ENCODE measurements at regions not wholly inside any gene's neighbourhood (a gene's known extent, or its start where the extent isn't known, plus 50 kb on each side); places are given as distances from the start of the nearest gene placed in this dataset.

DNA sequence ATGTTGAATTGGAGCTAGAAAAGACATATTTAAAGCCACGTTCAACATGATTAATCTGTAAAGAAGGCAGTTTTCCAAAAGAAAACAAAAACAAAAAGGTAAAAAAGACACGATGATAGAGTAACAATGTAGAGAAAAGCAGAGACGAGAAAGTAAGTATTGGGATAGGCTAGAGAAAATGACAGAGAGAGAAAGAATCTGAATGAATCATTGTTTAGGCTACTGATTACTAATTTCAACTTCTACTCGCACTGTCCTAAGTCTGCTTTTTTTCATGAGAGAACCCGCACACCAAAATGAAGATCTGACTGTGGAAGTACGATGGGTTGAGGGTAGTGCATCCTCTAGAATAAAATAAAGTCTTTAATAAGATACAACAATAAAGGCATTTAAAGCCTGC lies 1599.2 kb upstream of the TMEFF2 start:
- no peak for DNase-seq

DNA sequence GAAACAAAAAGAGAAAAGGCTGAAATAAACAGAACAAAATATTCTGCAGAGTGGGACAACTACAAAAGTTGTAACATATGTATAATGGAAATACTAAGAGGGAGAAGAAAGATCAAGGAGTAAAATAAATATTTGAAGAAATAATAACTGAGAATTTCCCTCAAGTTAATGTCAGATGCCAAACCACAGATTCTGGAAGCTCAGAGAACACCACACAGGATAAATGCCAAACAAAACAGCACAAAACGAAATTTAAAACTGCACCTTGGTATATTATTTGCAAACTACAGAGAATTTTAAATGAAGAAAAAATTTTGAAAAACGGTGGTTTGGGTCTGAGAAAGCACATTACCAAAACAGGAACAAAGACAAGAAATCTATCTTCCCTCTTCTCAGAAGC lies 1588.9 kb upstream of the TMEFF2 start:
- DNase-seq: no peak

DNA sequence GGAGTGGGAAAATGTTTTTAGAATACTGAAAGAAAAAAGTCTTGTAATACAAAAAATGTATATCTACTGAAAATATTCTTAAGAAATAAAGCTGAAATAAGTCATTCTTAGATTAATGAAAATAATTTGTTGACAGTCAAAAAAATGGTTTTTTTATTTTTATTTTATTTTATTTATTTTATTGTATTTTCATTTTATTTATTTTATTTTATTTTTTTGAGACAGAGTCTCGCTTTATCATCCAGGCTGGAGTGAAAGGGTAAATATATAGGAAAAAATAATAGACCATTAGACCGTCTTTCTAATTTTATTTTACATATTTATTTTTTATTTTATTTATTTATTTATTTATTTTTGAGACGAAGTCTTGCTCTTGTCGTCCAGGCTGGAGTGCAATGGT lies 1583.6 kb upstream of the TMEFF2 start:
- DNase-seq: no peak

DNA sequence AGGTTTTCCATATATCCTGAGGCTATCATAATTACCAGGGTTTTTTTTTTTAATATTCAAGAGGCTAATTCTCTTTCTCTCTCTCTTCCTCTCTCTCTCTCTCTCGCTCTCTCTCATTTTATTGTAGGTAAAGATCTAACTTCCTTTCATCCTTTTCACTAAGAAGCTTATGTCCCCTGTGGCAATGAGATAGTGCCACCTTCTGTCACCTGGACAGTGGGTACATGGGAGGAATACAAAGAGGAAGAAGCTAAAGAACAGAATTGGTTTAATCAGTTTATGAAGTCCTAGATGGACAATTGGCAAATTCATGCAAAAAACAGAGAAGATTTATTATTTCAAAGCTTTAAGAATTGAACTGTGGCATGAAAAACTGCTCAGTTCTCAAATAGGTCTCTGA lies 1582.3 kb upstream of the TMEFF2 start:
- DNase-seq: no peak

DNA sequence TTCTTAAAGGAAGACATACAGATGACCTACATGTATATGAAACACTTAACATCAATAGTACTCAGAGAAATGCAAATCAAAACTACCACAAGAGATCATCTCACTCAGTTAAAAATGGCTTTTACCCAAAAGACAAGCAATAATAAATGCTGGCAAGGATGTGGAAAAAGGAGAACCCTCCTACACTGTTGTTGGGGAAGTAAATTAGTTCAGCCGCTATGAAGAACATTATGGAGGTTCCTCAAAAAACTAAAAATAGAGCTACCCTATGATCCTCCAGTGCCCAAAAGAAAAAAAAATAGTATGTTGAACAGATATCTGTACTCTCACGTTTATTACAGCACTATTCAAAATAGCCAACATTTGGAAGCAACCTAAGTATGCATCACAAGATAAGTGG lies 1579.4 kb upstream of the TMEFF2 start:
- no peak for DNase-seq

DNA sequence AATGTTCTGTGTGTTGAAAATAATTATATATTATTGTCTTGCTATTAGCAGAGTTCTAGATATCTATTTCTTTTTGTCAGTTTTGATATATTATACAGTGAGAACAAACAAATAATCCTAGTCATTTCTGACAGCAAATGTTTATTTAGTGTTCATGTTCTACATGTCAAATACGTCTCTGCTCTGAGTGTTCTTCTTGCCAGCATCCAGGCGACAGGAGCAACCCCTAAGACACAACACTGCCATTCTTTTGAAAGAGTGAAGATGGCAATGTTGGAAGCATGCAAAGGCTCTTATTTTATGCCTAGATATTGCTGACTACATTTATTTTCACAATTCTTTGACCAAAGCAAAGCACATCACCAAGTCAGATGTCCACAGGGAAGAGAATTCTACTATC lies 1556.6 kb upstream of the TMEFF2 start:
- no peak for DNase-seq

DNA sequence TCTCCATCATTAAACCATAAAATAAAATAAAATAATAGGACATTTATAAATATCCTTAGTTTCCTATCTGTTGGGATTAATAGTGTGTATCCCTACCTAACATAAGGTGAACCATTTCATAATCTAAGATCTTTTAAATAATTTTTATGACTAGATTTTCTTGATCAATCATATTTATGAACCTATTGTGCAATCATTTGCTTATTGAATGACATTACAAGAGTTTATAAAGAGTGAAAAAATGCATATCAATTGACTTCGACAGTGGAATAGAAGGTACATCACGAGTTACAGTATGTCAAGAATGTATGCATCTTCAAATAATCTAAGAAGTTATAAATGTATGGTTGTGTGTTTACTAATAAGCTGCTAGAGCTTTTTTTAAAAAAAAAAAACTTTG lies 1554.8 kb upstream of the TMEFF2 start:
- no peak for DNase-seq

DNA sequence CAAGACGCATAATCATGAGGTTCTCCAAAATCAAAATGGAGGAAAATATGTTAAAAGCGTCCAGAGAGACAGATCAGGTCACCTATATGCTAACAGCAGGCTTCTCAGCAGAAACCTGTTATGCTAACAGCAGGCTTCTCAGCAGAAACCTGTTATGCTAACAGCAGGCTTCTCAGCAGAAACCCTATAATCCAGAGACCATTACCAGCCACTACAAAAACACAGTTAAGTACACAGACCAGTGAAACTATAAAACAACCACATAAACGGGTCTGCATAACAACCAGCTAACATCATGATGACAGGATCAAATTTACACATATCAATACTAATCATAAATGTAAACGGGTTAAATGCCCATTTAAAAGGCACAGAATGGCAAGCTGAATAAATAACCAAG lies 1548.4 kb upstream of the TMEFF2 start:
- DNase-seq: no peak

DNA sequence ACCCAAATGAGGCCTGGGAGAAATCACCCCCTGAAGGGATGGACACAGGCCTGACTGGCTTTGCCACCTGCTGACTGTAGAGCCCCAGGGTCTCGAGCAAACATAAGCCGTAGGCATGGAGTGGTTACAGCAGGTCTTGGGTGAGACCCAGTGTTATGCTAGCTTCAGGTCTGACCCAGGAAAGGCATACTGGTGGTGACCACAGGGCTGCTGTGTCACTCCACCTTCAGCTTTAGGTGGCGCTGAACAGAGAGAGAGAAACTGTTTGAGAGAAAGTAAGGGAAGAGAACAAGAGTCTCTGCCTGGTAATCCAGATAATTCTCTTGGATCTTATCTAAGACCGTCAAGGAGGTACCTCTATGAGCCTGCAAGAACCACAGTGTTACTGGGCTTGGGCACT lies 1544.2 kb upstream of the TMEFF2 start:
- DNase-seq: no peak

DNA sequence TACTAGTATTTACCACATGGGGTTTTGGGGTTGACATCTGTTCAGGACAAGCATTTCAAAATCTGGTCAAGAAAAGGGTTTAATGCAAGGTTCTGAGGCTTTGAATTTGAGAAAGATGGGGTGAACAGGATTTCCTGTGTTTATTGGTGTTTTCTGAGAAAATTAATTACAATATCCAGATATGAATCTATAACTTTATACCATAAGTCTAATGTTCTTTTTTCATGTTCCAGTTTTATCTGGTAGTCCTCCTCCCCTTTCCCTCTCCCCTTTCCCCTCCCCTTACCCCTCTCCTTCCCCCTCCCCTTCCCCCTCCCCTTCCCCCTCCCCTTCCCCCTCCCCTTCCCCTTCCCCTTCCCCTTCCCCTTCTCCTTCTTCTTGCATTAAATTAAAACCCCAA lies 1518.2 kb upstream of the TMEFF2 start:
- DNase-seq: no peak

DNA sequence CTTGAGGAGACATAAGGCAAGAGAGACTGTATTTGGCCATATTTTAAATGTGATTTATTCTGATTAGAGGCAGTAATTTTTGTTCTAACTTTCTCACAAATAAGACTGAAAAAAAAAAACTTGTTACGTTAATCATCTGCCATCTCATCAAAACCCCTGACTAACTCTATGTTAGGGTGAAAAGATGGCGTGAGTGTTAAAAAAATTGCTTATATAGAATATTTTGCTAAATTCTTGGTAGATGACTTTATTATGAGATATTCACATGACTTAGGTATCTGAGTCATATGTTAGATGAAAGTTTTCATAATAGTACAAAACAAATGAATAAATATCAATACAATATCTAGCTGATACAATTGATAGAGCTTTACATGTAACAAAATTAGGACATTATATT lies 1508.7 kb upstream of the TMEFF2 start:
- DNase-seq: no peak

DNA sequence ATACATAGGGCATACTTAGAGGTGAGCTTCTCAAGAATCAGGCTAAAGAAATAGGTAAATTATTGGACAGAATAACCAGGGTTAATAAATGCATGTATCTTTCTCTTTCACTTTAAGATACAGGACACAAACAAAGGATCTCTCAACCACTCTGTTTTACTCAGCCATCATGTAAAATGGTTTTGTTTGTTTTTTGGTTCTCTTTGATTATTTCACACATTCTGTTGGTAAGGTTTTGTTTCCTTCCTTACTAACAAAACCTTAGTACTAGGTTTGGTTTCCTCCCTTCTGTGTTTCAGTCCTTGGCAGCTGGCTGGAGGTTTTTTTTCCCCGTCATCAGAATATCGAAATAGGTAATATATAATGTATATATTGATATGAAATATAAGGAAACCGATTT lies 1506.8 kb upstream of the TMEFF2 start:
- no peak for DNase-seq

DNA sequence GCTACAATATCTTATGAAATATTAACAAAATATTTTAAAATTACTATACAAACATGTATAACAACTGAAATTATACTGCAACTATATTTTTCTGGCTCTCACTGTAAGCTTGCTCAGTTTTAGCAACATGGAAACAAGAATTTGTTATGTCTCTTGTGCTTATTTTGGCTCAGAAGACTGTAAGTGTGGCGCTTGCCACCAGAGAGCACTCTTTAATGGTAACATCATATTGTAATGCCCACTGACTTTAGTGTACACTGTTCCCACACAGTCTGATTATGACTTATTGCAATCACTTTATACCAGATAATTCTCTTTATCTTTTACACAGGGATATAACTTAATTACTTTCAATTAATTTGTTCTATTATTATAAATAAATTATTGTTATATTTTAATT lies 1500.6 kb upstream of the TMEFF2 start:
- no peak for DNase-seq

DNA sequence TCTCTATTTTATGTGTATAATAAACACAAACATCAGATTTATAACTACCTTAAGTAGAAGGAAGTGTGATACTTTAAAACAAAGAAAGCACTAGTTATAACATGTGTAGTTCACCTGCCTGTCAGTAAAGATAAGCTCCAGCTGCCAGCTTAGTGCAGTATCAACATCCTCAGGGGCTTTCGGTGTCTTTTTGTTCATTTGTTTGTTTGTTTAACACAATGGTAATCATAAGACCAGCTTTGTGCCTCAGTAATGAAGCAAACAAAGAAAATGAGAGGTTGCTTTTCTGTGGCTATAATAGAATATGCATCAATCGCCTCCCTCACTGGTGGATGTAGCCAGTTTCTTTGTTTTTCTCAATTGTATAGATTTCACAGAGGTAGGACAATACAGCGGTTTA lies 1499.0 kb upstream of the TMEFF2 start:
- no peak for DNase-seq

DNA sequence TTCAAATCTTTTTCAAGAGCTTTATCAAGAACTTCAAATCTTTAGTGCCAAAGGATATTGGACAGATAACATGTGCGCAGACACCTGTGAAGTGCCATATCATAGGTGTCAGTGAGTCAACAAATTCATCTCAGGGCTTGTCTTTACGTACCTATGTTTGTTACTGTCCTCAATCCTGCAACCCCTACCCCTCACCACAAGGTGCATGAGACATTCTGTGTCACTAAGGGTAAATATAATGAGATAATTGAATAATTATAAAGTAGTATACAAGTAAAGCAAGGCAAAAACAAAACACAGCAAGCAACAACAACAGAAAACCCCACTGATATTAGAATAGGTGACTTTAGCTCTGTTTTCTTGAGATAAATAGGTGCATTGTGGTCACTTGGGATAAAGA lies 1495.8 kb upstream of the TMEFF2 start:
- DNase-seq: no peak

DNA sequence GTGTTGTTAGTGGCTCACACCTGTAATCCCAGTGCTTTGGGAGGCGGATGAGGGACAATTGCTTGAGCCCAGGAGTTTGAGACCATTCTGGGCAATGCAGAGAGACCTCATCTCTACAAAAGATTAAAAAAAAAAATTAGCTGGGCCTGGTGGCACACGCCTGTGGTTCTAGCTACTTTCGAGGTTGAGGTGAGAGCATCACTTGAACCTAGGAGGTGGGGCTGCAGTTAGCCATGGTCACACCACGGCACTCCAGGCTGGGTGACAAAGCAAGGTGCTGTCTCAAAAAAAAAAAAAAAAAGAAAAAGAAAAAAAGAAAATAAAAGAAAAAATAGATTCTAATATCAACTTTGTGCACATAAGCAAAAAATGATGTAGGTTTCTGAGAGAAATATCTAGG lies 1492.5 kb upstream of the TMEFF2 start:
- no peak for DNase-seq

DNA sequence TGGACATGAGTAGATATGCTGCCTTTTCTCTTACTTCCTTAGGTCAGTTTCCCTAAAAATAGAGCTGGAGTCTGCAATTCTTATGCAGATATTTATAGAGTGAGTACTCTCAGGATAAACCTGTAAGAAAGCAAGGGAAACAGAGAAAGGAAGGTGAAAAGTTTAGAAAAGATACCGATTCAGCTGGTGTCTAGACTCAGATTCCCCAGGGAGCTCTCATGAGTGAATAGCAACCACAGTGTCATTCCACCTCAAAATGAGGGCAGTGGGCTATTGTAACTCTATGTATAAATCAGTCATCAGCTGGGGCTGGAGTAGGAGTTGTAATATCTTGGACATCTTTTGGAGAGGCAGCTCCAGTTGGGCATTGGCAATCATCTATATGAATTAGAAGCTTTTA lies 1485.1 kb upstream of the TMEFF2 start:
- no peak for DNase-seq

DNA sequence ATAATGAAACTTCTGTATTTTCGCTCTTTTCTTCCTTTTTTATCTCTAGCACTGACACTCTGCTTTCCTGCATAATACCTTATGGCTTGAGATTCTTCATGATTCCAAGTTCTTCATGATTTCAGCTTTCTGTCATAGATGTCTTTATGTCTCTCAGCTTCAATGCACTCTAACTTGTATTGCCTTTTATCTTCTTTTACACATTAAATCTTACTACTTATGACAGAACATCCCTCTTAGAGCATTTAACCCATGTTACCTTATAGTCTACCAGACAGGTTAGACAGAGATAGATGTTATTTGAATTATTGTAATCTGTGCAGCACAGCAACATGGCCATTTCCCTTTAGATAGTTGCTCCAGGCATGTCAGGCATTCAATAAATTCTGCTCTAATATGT lies 1475.7 kb upstream of the TMEFF2 start:
- DNase-seq: no peak

DNA sequence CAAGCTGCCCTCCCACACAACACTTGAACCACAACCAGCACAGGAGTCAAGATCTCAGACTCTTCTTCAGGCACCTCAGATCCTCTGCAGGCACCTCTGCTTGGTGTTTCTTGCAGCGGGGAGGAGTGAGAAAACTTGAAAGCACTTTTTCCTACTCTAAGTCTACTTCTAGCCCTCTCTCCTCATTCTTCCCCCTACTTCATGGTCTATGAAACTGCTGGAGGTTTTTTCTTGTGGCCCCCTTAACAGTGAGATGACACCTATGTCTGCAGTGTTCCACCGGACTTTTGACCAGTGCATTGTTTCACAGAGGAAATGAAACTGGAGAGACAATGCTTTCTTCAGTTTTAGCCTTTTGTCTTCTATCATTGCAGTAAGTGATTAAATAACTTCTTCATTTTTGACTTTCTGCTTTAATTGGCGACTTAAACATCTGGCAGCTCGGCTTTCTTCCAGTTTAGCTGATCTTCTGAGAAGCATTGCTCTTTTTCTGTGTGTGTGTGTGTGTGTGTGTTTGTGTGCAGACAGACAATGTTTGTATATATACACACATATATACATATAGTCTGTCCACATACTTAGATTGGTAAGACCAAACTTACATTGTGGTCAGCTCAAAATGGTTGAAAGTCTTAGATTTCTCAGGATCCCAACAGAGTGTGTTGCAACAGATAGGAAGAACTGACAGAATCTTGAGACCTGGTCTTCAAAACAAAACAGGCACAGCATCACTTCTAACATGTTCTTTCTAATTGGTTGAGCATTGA lies 1474.0 kb upstream of the TMEFF2 start:
- no peak for DNase-seq

DNA sequence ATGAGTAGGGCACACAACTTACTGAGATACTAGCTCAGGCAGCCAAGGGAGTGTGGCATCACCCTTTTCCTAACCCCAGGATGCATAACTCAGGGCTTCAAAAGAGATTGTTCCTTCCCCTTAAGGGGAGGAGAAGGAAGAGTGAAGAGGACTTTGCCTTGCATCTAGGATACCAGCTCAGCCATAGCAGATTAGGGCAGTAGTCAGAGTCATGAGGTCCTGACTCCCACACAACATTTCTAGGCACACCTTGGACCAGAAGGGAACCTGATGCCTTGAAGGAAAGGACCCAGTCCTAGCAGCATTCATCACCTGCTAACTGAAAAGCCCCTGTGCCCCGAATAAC lies 1433.2 kb upstream of the TMEFF2 start:
- no peak for DNase-seq

DNA sequence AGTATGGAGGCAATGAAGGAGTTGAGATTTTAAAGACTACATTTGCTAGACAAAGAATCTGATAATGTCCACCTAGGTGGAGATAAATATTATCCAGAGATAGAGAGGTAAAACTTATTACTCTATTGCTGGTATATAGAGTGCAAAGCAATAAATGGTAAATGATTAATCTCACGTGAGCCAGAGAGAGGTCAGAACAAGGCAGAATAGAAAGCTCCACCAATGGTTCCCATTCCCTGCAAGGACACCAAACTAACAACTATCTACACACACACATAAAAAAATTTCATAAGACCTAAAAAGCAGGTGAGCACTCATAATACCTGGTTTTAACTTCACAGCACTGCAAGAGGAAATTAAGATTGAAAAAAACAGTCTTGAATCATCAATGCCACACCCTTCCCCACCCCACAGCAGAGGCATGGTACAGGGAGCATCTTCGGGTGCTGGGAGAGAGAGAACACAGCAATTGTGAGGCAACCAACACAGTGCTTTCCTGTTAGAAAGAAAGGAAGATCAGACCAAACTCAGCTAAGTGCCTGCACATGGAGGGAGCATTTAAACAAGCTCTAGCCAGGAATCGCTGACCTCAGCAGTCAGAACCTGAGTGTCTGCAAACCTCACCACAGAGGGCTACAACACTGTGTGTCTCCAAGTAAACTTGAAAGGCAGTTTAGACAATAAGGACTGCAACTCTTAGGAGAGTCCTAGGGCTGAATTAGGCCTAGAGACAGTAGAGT lies 1432.6 kb upstream of the TMEFF2 start:
- no peak for DNase-seq

DNA sequence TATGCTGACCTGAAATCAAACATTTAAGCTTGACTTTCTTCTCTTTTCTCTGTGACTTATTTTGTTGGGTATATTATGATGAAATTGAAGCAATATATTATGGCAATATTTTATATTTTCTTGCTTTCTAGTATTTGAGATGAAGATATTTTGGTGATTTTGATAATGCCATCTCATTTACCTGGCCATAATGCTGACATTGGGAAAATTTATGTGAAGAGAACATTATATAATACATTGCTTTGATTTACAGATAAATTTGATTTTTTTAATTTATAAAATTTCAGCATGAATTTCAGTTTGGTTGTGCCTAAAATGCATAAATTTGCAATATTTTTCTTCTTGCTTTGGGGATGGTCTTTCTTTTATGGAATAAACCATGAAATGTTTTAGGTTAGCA lies 1413.7 kb upstream of the TMEFF2 start:
- no peak for DNase-seq

DNA sequence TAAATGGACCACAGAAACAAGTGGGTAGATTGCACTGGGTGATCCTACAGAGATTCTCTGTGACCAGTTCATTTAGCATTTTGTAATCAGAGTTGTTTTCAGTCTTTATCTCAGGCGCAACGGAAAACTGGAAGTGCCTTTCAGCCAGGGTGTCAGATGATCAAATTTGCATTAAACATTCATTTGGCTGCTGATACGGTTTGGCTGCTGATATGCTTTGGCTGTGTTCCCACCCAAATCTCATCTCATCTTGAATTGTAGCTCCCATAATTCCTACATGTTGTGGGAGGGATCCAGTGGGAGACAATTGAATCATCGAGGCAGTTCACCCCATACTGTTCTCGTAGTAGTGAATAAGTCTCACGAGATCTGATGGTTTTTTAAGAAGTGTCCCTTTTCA lies 1396.1 kb upstream of the TMEFF2 start:
- no peak for DNase-seq

DNA sequence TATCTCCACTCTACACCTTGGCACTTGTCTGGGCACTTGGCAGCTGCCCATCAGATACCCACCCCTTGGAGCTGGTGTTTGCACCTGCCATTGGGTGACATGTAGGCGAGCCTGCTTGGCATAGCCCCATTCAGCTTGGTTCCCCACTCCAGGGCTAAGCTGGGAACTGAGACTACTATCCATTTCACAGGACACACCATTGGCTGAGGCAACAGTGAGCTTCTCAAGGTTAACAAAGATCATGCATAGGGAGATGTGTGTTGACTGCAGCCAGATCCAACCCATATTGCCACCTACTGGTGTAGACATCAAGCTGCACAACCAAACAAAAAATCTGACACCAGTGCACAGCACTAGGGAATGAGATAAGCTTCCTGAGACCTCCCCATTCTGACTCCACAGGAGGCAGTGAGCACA lies 1389.8 kb upstream of the TMEFF2 start:
- no peak for DNase-seq
